ENCODE measurements at regions not wholly inside any gene's neighbourhood (a gene's known extent, or its start where the extent isn't known, plus 50 kb on each side); places are given as distances from the start of the nearest gene placed in this dataset.

DNA sequence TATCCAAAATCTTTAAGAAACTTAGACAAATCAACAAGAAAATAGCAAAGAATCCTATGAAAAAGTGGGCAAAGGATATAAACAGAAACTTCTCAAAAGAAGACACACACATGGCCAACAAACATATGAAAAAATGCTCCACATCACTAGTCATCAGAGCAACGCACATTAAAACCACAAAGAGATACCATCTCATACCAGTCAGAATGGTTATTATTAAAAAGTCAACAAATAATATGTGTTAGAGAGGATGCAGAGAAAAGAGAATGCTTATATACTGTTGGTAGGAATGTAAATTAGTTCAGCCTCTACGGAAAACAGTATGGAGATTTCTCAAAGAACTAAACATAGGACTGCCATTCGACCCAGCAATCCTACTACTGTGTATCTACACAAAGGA is 212.0 kb upstream of the DTNBP1 start:
- Histone ChIP-seq H3K36me3 (no peaks in the 10 kb centered on the region), H3K27me3 (no peaks in the 10 kb centered on the region), H3K4me1 (no peaks in the 10 kb centered on the region), H3K9me3 (no peaks in the 10 kb centered on the region), H3K4me3 (no peak overlapping the region), H3K27ac (no peak overlapping the region)
- DNase-seq: no peak
- TF ChIP-seq, protein P1, sequence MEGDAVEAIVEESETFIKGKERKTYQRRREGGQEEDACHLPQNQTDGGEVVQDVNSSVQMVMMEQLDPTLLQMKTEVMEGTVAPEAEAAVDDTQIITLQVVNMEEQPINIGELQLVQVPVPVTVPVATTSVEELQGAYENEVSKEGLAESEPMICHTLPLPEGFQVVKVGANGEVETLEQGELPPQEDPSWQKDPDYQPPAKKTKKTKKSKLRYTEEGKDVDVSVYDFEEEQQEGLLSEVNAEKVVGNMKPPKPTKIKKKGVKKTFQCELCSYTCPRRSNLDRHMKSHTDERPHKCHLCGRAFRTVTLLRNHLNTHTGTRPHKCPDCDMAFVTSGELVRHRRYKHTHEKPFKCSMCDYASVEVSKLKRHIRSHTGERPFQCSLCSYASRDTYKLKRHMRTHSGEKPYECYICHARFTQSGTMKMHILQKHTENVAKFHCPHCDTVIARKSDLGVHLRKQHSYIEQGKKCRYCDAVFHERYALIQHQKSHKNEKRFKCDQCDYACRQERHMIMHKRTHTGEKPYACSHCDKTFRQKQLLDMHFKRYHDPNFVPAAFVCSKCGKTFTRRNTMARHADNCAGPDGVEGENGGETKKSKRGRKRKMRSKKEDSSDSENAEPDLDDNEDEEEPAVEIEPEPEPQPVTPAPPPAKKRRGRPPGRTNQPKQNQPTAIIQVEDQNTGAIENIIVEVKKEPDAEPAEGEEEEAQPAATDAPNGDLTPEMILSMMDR (IDR thresholded peaks at IDR 0.05): no peak
- TF ChIP-seq POLR2A (IDR thresholded peaks at IDR 0.05): no peak
- intact Hi-C loops (cut with DNase I; ENCODE audit: low total_unique reads): no loop called here

DNA sequence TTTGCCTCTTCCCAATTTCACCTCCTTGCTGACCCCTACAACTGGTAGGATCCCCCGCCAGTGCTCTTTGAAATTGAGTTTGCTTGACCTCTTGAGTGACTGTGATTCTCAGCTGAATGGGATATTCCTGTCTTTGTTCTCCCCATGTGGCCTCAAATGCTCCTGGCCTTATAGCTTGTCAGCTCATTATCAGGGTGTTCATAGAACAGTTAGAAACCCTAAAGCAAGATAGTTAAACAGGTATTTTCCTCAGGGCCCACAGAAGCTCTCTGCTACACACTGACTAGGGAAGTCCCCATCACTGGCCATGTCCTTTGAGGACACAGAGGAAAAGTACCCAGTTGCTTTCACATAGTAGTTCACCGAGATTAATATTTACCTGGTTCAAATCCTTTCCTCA is 211.5 kb upstream of the DTNBP1 start:
- DNase-seq: no peak
- intact Hi-C loops (cut with DNase I; ENCODE audit: low total_unique reads): no loop called here
- H3K36me3 ChIP-seq: no peaks in the 10 kb centered on the region
- H3K4me3 ChIP-seq: no peak overlapping the region
- no peak for TF ChIP-seq POLR2A (IDR thresholded peaks at IDR 0.05)
- TF ChIP-seq, protein P1 (IDR thresholded peaks at IDR 0.05): no peak
- H3K9me3 ChIP-seq: no peaks in the 10 kb centered on the region
- H3K4me1 ChIP-seq: no peaks in the 10 kb centered on the region
- H3K27me3 ChIP-seq: no peaks in the 10 kb centered on the region
- no peak overlapping the region for H3K27ac ChIP-seq

DNA sequence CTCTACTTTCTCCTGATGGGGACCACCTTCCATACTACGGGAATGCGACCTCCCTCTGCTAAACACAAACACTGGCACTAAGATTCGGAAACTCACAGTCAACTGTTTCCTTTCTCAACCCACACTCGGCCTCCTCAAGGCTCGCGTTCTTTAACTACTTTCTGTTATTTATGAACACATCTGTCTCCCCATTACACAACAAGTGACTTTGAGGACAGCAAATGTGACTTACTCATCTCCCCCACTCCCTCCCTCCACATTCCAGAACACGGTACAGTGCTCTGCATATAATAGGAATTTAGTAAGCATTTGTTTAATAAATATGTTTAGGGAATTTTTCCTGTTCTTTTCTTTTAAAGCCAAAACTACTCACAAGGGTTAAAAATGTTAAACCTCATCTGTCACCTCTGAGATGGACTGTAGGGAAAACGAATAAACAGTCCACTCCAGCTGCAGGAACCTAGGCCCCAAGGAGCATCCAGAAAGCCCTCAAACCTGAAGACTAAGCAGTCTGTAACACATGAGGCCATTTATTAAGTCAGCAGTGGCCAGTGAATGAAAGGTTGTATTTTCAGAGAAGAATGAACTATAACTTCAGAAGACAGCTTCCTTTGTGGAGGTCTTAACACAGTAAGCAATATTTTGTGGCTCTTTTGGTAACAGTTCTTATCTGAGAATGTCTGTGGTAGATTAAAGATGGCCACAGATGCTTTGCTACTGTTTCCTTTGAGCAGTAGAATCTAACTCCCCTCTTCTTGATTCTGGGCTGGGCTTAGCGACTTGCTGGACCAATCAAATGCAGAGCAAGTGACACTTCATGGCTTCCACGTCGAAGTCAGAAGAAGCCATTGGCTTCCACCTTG is 209.6 kb upstream of the DTNBP1 start:
- H3K4me3 ChIP-seq: no peak overlapping the region
- H3K9me3 ChIP-seq: no peaks in the 10 kb centered on the region
- H3K27me3 ChIP-seq: no peaks in the 10 kb centered on the region
- no peak for TF ChIP-seq POLR2A (IDR thresholded peaks at IDR 0.05)
- TF ChIP-seq, protein P1 (IDR thresholded peaks at IDR 0.05): no peak
- H3K27ac ChIP-seq: no peak overlapping the region
- H3K4me1 ChIP-seq: no peaks in the 10 kb centered on the region
- DNase-seq: peak in 1 of 2 donors; percentile 24
- intact Hi-C loops (cut with DNase I; ENCODE audit: low total_unique reads): no loop called here
- no peaks in the 10 kb centered on the region for H3K36me3 ChIP-seq

DNA sequence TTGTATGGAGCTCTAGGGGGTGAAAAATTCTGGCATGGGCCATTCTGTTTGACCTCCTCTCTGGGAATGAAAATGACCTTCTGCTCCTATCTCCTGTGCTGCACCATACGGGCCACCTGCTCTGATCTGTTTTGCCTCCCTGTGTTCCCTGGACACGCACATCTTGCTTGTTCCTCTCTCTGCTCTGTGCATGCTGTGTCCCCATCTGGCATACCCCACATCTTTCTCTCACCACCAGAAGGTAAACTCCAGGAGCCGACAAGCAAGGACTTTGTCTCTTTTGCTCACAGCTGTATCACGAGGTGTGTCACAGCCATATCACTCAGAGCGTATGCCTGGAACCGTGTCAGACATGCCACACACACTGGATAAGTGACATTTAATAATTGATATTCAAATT is 208.4 kb upstream of the DTNBP1 start:
- no peaks in the 10 kb centered on the region for H3K4me1 ChIP-seq
- TF ChIP-seq POLR2A (IDR thresholded peaks at IDR 0.05): no peak
- TF ChIP-seq, protein P1 (IDR thresholded peaks at IDR 0.05): no peak
- no peaks in the 10 kb centered on the region for H3K27me3 ChIP-seq
- no peaks in the 10 kb centered on the region for H3K36me3 ChIP-seq
- no peak for DNase-seq
- no peak overlapping the region for H3K27ac ChIP-seq
- H3K4me3 ChIP-seq: no peak overlapping the region
- intact Hi-C loops (cut with DNase I; ENCODE audit: low total_unique reads): no loop called here
- H3K9me3 ChIP-seq: no peaks in the 10 kb centered on the region

DNA sequence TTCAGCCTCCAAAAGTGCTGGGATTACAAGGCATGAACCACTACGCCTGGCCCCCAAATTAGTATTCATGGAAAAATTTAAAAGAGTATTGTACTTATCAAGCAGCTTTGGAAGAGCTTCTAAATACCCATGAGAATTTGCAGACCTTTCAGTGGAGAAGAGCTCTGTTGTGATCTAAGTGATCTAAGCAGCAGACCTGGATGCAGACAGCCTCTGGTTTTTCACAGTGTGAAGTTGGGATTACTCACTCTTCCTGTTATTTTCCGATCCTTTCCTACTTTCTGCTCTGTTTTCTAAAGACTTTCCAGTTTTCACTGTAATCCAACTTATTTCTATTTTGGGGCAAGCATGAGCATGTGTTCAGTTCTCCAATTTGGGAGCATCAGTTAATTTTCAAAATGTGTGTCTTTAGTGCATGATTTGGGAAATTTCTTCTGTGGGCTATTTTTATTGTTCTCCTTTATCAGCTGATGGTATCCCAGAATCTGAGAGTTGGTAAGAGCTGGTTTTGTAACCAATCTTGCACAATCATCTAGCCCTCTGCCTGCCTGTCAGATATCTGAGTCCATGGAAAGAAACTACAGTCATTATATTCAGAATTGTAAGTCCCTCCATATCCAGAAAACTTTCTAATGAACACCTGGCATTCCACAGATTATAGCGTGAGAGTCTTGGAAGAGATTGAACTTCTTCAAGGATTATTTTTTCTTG is 207.7 kb upstream of the DTNBP1 start:
- H3K9me3 ChIP-seq: no peaks in the 10 kb centered on the region
- intact Hi-C loops (cut with DNase I; ENCODE audit: low total_unique reads): no loop called here
- peak overlapping the region in 1 of 2 donors; percentile 18 for H3K27ac ChIP-seq
- TF ChIP-seq, protein P1 (IDR thresholded peaks at IDR 0.05): no peak
- TF ChIP-seq POLR2A (IDR thresholded peaks at IDR 0.05): no peak
- no peak overlapping the region for H3K4me3 ChIP-seq
- no peaks in the 10 kb centered on the region for H3K4me1 ChIP-seq
- H3K27me3 ChIP-seq: no peaks in the 10 kb centered on the region
- DNase-seq: no peak
- no peaks in the 10 kb centered on the region for H3K36me3 ChIP-seq

Measured in uterus (tissue), 3 donors.